Osteocyte (in vitro differentiated cells): ENCODE measurements at regions not wholly inside any gene's neighbourhood (a gene's known extent, or its start where the extent isn't known, plus 50 kb on each side); places are given as distances from the start of the nearest gene placed in this dataset.
A peak's percentile ranks its signal among the peaks of the same experiment; 100 is the strongest.

Experiments used
- DNase-seq: peaks from one replicate; pipeline ENCODE4 v3.0.0; 2021; ENCODE audit warnings: mixed read lengths; ENCODE audit not compliant: unreplicated experiment; ENCODE audit errors: extremely low spot score
- H3K27ac Mint-ChIP-seq: one replicate; pipeline ENCODE4 v1.8.0; 2021; ENCODE audit warnings: mild to moderate bottlenecking, mixed read lengths; ENCODE audit not compliant: unreplicated experiment
- H3K27me3 Mint-ChIP-seq: one replicate; pipeline ENCODE4 v1.8.0; 2021; ENCODE audit warnings: mixed read lengths; ENCODE audit not compliant: unreplicated experiment
- H3K36me3 Mint-ChIP-seq: one replicate; pipeline ENCODE4 v1.8.0; 2021; ENCODE audit warnings: mixed read lengths; ENCODE audit not compliant: unreplicated experiment
- H3K4me1 Mint-ChIP-seq: one replicate; pipeline ENCODE4 v1.8.0; 2021; ENCODE audit warnings: mixed read lengths; ENCODE audit not compliant: unreplicated experiment
- H3K4me3 Mint-ChIP-seq: one replicate; pipeline ENCODE4 v1.8.0; 2021; ENCODE audit warnings: mild to moderate bottlenecking, moderate library complexity, mixed read lengths; ENCODE audit not compliant: unreplicated experiment
- H3K9me3 Mint-ChIP-seq: one replicate; pipeline ENCODE4 v1.8.0; 2021; ENCODE audit warnings: mixed read lengths; ENCODE audit not compliant: unreplicated experiment
- CTCF ChIP-seq: fragments of 200-600 bp; sonication (generic); IDR thresholded peaks from 2 replicates; pipeline ENCODE4 v1.5.0; 2021; ENCODE audit warnings: antibody characterized with exemption, mild to moderate bottlenecking, moderate library complexity

- TF ChIP-seq CTCF: no peak
- H3K4me1 Mint-ChIP-seq: peaks cover 28% of the 10 kb centered on the region
- no peak overlapping the region for H3K4me3 Mint-ChIP-seq
- H3K36me3 Mint-ChIP-seq: no peaks in the 10 kb centered on the region
- H3K9me3 Mint-ChIP-seq: peaks cover 5% of the 10 kb centered on the region
- no peak overlapping the region for H3K27ac Mint-ChIP-seq
- no peaks in the 10 kb centered on the region for H3K27me3 Mint-ChIP-seq
- DNase-seq: no peak
Observed at GRCh38 chr2:12096788-12097449, 350.5 kb downstream of the LPIN1 start.

- Mint-ChIP-seq H3K27me3 (no peaks in the 10 kb centered on the region), H3K36me3 (no peaks in the 10 kb centered on the region), H3K27ac (no peak overlapping the region), H3K4me1 (peaks cover 18% of the 10 kb centered on the region), H3K4me3 (no peak overlapping the region), H3K9me3 (peaks cover 6% of the 10 kb centered on the region)
- peak; percentile 21 for DNase-seq
- no peak for TF ChIP-seq CTCF
Observed at GRCh38 chr2:12097859-12098258, 351.4 kb downstream of the LPIN1 start.

GRCh38 chr2:12099374-12099773 is 352.9 kb downstream of the LPIN1 start:
- H3K4me1 Mint-ChIP-seq: peaks cover 10% of the 10 kb centered on the region
- DNase-seq: peak; percentile 36
- no peak overlapping the region for H3K4me3 Mint-ChIP-seq
- no peak for TF ChIP-seq CTCF
- H3K27ac Mint-ChIP-seq: no peak overlapping the region
- H3K9me3 Mint-ChIP-seq: peaks cover 6% of the 10 kb centered on the region
- no peaks in the 10 kb centered on the region for H3K27me3 Mint-ChIP-seq
- no peaks in the 10 kb centered on the region for H3K36me3 Mint-ChIP-seq

- Mint-ChIP-seq H3K27ac (no peak overlapping the region), H3K36me3 (no peaks in the 10 kb centered on the region), H3K9me3 (peaks cover 6% of the 10 kb centered on the region), H3K4me1 (peaks cover 27% of the 10 kb centered on the region), H3K4me3 (no peak overlapping the region), H3K27me3 (no peaks in the 10 kb centered on the region)
- no peak for TF ChIP-seq CTCF
- no peak for DNase-seq
Observed at GRCh38 chr2:12102679-12103078, 356.2 kb downstream of the LPIN1 start.

GRCh38 chr2:12105180-12105579 is 358.7 kb downstream of the LPIN1 start:
- peak overlapping the region; percentile 92 for H3K27ac Mint-ChIP-seq
- no peaks in the 10 kb centered on the region for H3K36me3 Mint-ChIP-seq
- TF ChIP-seq CTCF: no peak
- no peak overlapping the region for H3K4me3 Mint-ChIP-seq
- no peaks in the 10 kb centered on the region for H3K27me3 Mint-ChIP-seq
- H3K9me3 Mint-ChIP-seq: peaks cover 6% of the 10 kb centered on the region
- H3K4me1 Mint-ChIP-seq: peaks cover 52% of the 10 kb centered on the region
- DNase-seq: no peak
